A549 (cell line): ENCODE measurements at regions not wholly inside any gene's neighbourhood (a gene's known extent, or its start where the extent isn't known, plus 50 kb on each side); places are given as distances from the start of the nearest gene placed in this dataset.

Experiments used
- ATAC-seq, 2 experiments: fragments of 200-7000 bp in 1 of 2; fragments of >200 bp in 1 of 2; cut with Nextera tagmentation in 1 of 2; cut with Tn5 transposase in 1 of 2; 3 replicates each; pipeline versions ENCODE4 v1.8.0 to v1.9.1; 2018 to 2020; ENCODE audit warnings: mild to moderate bottlenecking in 1 of 2, moderate library complexity in 1 of 2
- CTCF ChIA-PET: fragments of 300-600 bp; sonication (Branson Sonifier 250); formaldehyde crosslinking; extraction: SDS; loops from one replicate; lab custom pipeline; 2021; ENCODE audit warnings: antibody characterized with exemption, inconsistent platforms; lab: Yijun Ruan, JAX
- POLR2A ChIA-PET: fragments of 350-600 bp; formaldehyde crosslinking; extraction: SDS; loops from one replicate; lab custom pipeline; 2021; ENCODE audit warnings: antibody characterized with exemption, inconsistent platforms; lab: Yijun Ruan, JAX
- DNase-seq, 2 experiments: peaks; one replicate each; pipeline versions ENCODE4 v3.0.0 to v3.0.0-alpha.2; 2011 to 2016; ENCODE audit warnings: low read depth in 1 of 2, low spot score in 1 of 2
- FAIRE-seq: peaks from 2 replicates; lab custom pipeline; 2011; peaks lifted over from hg19 to GRCh38; lab: Jason Lieb, UNC
- H3K27ac ChIP-seq, 2 experiments: fragments of >200 bp; sonication (Bioruptor Twin); formaldehyde crosslinking; 3 replicates each; pipeline ENCODE4 v1.5.1; 2016 to 2017
- H3K4me1 ChIP-seq: fragments of >200 bp; sonication (Bioruptor Twin); formaldehyde crosslinking; 3 replicates; pipeline ENCODE4 v1.6.1; 2016
- H3K4me2 ChIP-seq: fragments of >200 bp; sonication (Bioruptor Twin); formaldehyde crosslinking; 3 replicates; pipeline ENCODE4 v1.6.1; 2016
- H3K4me3 ChIP-seq: fragments of >200 bp; sonication (Bioruptor Twin); formaldehyde crosslinking; 3 replicates; pipeline ENCODE4 v1.5.1; 2016
- H3K9me3 ChIP-seq: fragments of >200 bp; sonication (Bioruptor Twin); formaldehyde crosslinking; 3 replicates; pipeline ENCODE4 v1.6.1; 2016
- CEBPB ChIP-seq, 2 experiments: fragments of >200 bp in 1 of 2; sonication (Bioruptor Twin) in 1 of 2; formaldehyde crosslinking in 1 of 2; IDR thresholded peaks; 2 replicates each; pipeline ENCODE4 v1.6.1; 2012 to 2016
- EP300 ChIP-seq, 2 experiments: fragments of >200 bp; sonication (Bioruptor Twin); formaldehyde crosslinking; IDR thresholded peaks; 2 replicates in 1 of 2; 3 replicates in 1 of 2; pipeline ENCODE4 v1.6.1; 2016 to 2017
- FOSB ChIP-seq: fragments of 250-450 bp; sonication (Bioruptor Pico); IDR thresholded peaks from 2 replicates; pipeline ENCODE4 v1.5.0; 2020; ENCODE audit warnings: mild to moderate bottlenecking, moderate library complexity
- HOXB5 ChIP-seq: fragments of 250-450 bp; sonication (Bioruptor Pico); IDR thresholded peaks from 2 replicates; pipeline ENCODE4 v1.5.0; 2020; ENCODE audit warnings: mild to moderate bottlenecking, moderate library complexity
- JUNB ChIP-seq: fragments of >200 bp; sonication (Bioruptor Twin); formaldehyde crosslinking; IDR thresholded peaks from 2 replicates; pipeline ENCODE4 v1.6.1; 2016
- NFE2L2 ChIP-seq: fragments of 150-350 bp; conservative IDR thresholded peaks from 2 replicates; pipeline ENCODE4 v1.6.1; 2014; ENCODE audit warnings: low read length
- NPAS2 ChIP-seq: fragments of 250-450 bp; sonication (Bioruptor Pico); IDR thresholded peaks from 2 replicates; pipeline ENCODE4 v1.8.0; 2022; ENCODE audit warnings: mild to moderate bottlenecking, moderate library complexity, borderline replicate concordance
- POLR2A ChIP-seq: IDR thresholded peaks from 2 replicates; pipeline ENCODE4 v1.6.1; 2012; ENCODE audit warnings: mild to moderate bottlenecking, low read length
- RAD21 ChIP-seq, 2 experiments: fragments of >200 bp in 1 of 2; sonication (Bioruptor Twin) in 1 of 2; formaldehyde crosslinking in 1 of 2; IDR thresholded peaks in 1 of 2; conservative IDR thresholded peaks in 1 of 2; 2 replicates in 1 of 2; 3 replicates in 1 of 2; pipeline ENCODE4 v1.6.1; 2012 to 2018; ENCODE audit warnings: inconsistent platforms in 1 of 2
- RARB ChIP-seq: fragments of 250-450 bp; sonication (Bioruptor Pico); IDR thresholded peaks from 2 replicates; pipeline ENCODE4 v1.8.0; 2021; ENCODE audit warnings: mild to moderate bottlenecking, moderate library complexity
- SMC3 ChIP-seq: fragments of >200 bp; sonication (Bioruptor Twin); formaldehyde crosslinking; IDR thresholded peaks from 3 replicates; pipeline ENCODE4 v1.6.1; 2018; ENCODE audit warnings: inconsistent platforms
- TFCP2L1 ChIP-seq: fragments of 250-450 bp; sonication (Bioruptor Pico); IDR thresholded peaks from 2 replicates; pipeline ENCODE4 v1.5.0; 2021; ENCODE audit warnings: mild to moderate bottlenecking
- ZNF302 ChIP-seq: fragments of 250-450 bp; sonication (Bioruptor Pico); IDR thresholded peaks from 2 replicates; pipeline ENCODE4 v1.9.0; 2021; ENCODE audit warnings: inconsistent platforms, mild to moderate bottlenecking, moderate library complexity
- WGBS: methylation state at CpG from one replicate; pipeline ENCODE4 v1.1.6; 2017; ENCODE audit errors: missing lambda C conversion rate; 5-methylcytosine and 5-hydroxymethylcytosine counted together
- TF ChIP-seq, protein P1 (sequence below): fragments of 450-650 bp; IDR thresholded peaks from 2 replicates; pipeline ENCODE4 v1.6.1; 2014; ENCODE audit warnings: antibody characterized with exemption
- TF ChIP-seq, protein P2 (sequence below): IDR thresholded peaks from 2 replicates; pipeline ENCODE4 v1.6.1; 2012
- TF ChIP-seq, protein P3 (sequence below): IDR thresholded peaks from 2 replicates; pipeline ENCODE4 v1.6.1; 2012; ENCODE audit warnings: low read depth, borderline replicate concordance
- TF ChIP-seq, protein P4 (sequence below): fragments of >200 bp; sonication (Bioruptor Twin); formaldehyde crosslinking; IDR thresholded peaks from 3 replicates; pipeline ENCODE4 v1.5.1; 2016
- TF ChIP-seq, protein P5 (sequence below): fragments of 150-350 bp; IDR thresholded peaks from 2 replicates; pipeline ENCODE4 v1.6.1; 2014; ENCODE audit warnings: low read depth, mild to moderate bottlenecking, low read length
- TF ChIP-seq, protein P6 (sequence below): fragments of >200 bp; sonication (Bioruptor Twin); formaldehyde crosslinking; IDR thresholded peaks from 2 replicates; pipeline ENCODE4 v1.6.1; 2016

DNA sequence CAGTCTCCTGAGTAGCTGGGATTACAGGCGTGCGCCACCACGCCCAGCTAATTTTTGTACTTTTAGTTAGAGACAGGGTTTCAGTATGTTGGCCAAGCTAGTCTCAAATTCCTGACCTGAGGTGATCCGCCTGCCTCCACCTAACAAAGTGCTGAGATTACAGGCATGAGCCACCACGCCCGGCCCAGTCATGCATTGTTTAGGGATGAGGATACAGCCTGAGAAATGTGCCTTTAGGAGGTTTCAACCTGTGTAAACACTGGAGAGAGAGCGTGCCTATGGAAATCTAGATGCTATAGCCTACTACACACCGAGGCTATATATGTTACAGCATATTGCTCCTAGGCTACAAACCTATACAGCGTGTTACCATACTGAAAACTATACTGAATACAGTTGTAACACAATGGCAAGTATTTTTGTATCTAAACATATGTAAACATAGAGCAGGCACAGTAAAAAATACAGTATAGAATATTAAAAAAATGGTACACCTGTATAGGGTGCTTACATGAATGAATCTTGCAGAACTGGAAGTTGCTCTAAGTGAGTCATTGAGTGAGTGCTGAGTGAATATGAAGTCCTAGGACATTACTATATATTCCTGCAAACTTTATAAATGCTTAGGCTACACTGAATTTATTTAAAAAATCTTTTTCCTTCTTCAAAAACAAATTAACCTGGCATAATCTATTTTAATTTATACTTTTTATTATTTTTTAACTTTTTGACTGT lies 588.2 kb upstream of the ADGRL3 start (continued):
- TF ChIP-seq, protein P1, sequence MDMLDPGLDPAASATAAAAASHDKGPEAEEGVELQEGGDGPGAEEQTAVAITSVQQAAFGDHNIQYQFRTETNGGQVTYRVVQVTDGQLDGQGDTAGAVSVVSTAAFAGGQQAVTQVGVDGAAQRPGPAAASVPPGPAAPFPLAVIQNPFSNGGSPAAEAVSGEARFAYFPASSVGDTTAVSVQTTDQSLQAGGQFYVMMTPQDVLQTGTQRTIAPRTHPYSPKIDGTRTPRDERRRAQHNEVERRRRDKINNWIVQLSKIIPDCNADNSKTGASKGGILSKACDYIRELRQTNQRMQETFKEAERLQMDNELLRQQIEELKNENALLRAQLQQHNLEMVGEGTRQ = no peak

DNA sequence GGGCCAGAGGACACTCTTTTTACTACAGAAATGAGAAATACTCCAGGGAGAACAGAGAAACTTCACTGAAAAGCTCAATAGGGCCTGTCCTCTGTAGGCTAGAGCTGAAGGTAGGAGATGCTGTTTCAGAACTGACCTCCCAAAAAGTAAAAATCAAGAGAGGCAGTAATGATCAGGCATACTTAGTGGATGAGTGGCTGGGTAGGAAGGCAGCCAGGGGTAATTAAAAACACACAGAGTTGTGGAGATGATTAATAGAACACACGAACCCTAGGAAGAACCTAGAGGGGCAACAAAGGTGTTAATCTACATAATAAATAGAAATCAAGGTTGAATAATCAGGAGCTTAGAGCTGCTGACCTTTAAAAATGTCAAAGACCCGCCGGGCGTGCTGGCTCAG lies 582.4 kb upstream of the ADGRL3 start:
- ATAC-seq (no peak), DNase-seq (no peak), FAIRE-seq (no peak)
- TF ChIP-seq JUNB (no peak), NFE2L2 (no peak), SMC3 (no peak)
- 16% methylated on average over 4 of the region's 4 CpGs for WGBS
- H3K4me2 ChIP-seq = no peak overlapping the region
- no peaks in the 10 kb centered on the region for H3K9me3 ChIP-seq
- no peaks in the 10 kb centered on the region for H3K4me1 ChIP-seq
- no peak overlapping the region for H3K4me3 ChIP-seq
- ChIA-PET POLR2A (no interaction called here), CTCF (no interaction called here)
- H3K27ac ChIP-seq = no peak overlapping the region

DNA sequence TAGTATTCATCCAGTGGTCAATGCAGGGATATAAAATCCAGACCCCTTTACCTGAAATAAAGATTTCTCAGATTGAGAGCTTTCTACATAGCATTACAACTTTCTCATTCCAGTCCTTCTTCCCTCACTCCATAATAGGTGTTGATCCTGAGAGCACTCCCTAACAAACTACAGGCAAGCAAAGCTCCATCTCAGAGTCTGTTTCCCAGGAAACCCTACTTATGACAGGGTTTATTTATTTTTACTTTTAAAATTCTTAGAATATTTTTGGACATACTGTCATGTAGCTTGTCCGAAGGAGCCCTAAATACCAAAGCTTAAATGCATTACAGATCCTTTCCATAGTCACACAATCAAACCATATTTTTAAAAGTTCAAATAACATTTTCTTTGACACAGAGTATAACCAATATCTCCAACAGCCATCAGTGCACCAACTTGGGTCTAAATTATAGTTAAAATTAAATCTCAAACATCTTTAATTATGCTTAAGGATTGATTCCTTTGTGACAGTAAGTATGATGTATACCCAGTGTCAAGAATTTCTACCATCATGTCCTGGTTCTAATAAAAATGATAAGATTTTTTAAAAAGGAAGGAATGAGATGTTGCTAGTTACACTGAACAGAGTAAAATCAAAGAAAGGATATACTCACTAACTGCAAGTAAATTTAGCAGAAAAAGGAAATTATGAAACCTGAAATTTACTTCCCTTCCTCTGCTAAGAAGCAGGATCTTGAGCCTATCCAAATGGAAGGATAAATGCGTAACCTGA lies 580.4 kb upstream of the ADGRL3 start:
- Histone ChIP-seq H3K9me3 (no peaks in the 10 kb centered on the region), H3K4me1 (no peaks in the 10 kb centered on the region), H3K27ac (no peak overlapping the region), H3K4me3 (no peak overlapping the region), H3K4me2 (no peak overlapping the region)
- 27% methylated on average over 2 of the region's 2 CpGs for WGBS
- no peak for ATAC-seq
- ChIA-PET POLR2A (no interaction called here), CTCF (no interaction called here)
- TF ChIP-seq HOXB5 = no peak
- TF ChIP-seq NPAS2 = no peak
- no peak for TF ChIP-seq TFCP2L1 (CRISPR knock-in tag)
- TF ChIP-seq RAD21 (conservative IDR thresholded peaks at IDR 0.05 in 1 of 2, IDR thresholded peaks at IDR 0.05 in 1 of 2) = no peak
- TF ChIP-seq, protein P2, sequence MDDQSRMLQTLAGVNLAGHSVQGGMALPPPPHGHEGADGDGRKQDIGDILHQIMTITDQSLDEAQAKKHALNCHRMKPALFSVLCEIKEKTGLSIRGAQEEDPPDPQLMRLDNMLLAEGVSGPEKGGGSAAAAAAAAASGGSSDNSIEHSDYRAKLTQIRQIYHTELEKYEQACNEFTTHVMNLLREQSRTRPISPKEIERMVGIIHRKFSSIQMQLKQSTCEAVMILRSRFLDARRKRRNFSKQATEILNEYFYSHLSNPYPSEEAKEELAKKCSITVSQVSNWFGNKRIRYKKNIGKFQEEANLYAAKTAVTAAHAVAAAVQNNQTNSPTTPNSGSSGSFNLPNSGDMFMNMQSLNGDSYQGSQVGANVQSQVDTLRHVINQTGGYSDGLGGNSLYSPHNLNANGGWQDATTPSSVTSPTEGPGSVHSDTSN = no peak
- TF ChIP-seq, protein P3, sequence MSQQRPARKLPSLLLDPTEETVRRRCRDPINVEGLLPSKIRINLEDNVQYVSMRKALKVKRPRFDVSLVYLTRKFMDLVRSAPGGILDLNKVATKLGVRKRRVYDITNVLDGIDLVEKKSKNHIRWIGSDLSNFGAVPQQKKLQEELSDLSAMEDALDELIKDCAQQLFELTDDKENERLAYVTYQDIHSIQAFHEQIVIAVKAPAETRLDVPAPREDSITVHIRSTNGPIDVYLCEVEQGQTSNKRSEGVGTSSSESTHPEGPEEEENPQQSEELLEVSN = no peak
- TF ChIP-seq POLR2A = no peak
- TF ChIP-seq CEBPB (IDR thresholded peaks at IDR 0.05) = no peak
- no peak for TF ChIP-seq EP300 (IDR thresholded peaks at IDR 0.05)
- no peak for TF ChIP-seq ZNF302 (CRISPR knock-in tag)
- TF ChIP-seq, protein P4, sequence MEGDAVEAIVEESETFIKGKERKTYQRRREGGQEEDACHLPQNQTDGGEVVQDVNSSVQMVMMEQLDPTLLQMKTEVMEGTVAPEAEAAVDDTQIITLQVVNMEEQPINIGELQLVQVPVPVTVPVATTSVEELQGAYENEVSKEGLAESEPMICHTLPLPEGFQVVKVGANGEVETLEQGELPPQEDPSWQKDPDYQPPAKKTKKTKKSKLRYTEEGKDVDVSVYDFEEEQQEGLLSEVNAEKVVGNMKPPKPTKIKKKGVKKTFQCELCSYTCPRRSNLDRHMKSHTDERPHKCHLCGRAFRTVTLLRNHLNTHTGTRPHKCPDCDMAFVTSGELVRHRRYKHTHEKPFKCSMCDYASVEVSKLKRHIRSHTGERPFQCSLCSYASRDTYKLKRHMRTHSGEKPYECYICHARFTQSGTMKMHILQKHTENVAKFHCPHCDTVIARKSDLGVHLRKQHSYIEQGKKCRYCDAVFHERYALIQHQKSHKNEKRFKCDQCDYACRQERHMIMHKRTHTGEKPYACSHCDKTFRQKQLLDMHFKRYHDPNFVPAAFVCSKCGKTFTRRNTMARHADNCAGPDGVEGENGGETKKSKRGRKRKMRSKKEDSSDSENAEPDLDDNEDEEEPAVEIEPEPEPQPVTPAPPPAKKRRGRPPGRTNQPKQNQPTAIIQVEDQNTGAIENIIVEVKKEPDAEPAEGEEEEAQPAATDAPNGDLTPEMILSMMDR = no peak
- no peak for TF ChIP-seq FOSB (CRISPR knock-in tag)
- no peak for TF ChIP-seq RARB (CRISPR knock-in tag)
- TF ChIP-seq, protein P5, sequence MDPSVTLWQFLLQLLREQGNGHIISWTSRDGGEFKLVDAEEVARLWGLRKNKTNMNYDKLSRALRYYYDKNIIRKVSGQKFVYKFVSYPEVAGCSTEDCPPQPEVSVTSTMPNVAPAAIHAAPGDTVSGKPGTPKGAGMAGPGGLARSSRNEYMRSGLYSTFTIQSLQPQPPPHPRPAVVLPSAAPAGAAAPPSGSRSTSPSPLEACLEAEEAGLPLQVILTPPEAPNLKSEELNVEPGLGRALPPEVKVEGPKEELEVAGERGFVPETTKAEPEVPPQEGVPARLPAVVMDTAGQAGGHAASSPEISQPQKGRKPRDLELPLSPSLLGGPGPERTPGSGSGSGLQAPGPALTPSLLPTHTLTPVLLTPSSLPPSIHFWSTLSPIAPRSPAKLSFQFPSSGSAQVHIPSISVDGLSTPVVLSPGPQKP = no peak
- TF ChIP-seq, protein P6, sequence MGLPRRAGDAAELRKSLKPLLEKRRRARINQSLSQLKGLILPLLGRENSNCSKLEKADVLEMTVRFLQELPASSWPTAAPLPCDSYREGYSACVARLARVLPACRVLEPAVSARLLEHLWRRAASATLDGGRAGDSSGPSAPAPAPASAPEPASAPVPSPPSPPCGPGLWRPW = no peak
- no peak for FAIRE-seq
- DNase-seq = no peak
